ENCODE measurements at regions not wholly inside any gene's neighbourhood (a gene's known extent, or its start where the extent isn't known, plus 50 kb on each side); places are given as distances from the start of the nearest gene placed in this dataset.

DNA sequence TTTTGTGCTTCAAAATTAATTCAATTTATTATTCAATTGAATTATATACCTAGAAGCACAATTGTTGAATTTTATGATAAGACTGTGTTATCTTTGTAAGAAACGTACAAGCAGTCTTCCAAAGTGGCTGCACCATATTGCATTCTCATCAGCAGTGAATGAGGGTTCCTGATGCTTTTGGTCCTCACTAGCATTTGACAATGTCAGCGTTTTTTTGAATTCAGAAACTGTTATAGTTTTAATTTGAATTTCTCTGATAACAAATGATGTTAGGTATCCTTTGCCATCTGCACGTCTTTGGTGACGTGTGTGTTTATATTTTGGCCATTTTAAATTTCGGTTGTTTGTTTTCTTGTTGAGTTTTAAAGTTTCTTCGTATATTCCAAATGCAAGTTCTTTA, 553.0 kb upstream of the ZP4 start:
- 4% methylated on average over 6 of the region's 6 CpGs for WGBS (ENCODE audit: low lambda C conversion rate)
- Histone ChIP-seq H3K4me3 (replicated peaks in 1 of 3; ENCODE audit: insufficient read depth in 1 of 3, low read depth in 2 of 3, low read length in 3 of 3) (no peak overlapping the region), H3K27me3 (ENCODE audit: control insufficient read depth in 1 of 2, insufficient read depth in 2 of 2, low read length in 2 of 2) (no peaks in the 10 kb centered on the region), H3K36me3 (replicated peaks in 1 of 2; ENCODE audit: control insufficient read depth in 1 of 2, insufficient read depth in 2 of 2, low read length in 2 of 2) (no peaks in the 10 kb centered on the region), H3K27ac (ENCODE audit: extremely low read length, insufficient read depth, low read length) (no peak overlapping the region), H3K4me1 (ENCODE audit: insufficient read depth, low read length) (no peaks in the 10 kb centered on the region), H3K9me3 (ENCODE audit: low read length) (peaks cover 80% of the 10 kb centered on the region), H3K79me2 (ENCODE audit: insufficient read depth, low read length) (no peaks in the 10 kb centered on the region), H2AFZ (ENCODE audit: low read length) (no peak overlapping the region), H4K20me1 (ENCODE audit: insufficient read depth, low read length) (no peaks in the 10 kb centered on the region), H3K9ac (ENCODE audit: insufficient read depth, low read depth, low read length) (no peak overlapping the region), H3K4me2 (ENCODE audit: low read depth, low read length) (no peak overlapping the region)
- in situ Hi-C loops (cut with HindIII; ENCODE audit: extremely low pct_ligation_motif_present, low pct_unique_long_range_greater_than_20kb) (no loop called here), intact Hi-C loops (cut with micrococcal nuclease; ENCODE audit: unreplicated experiment) (no loop called here)
- ATAC-seq (no peak), FAIRE-seq (no peak), DNase-seq (ENCODE audit: low spot score) (no peak)
- TF ChIP-seq MAFF (IDR thresholded peaks at IDR 0.05; ENCODE audit: low read depth, low read length) (peak; percentile 73), RAD51 (IDR thresholded peaks at IDR 0.05; ENCODE audit: borderline replicate concordance) (no peak), MAFK (conservative IDR thresholded peaks at IDR 0.05 in 1 of 2, IDR thresholded peaks at IDR 0.05 in 1 of 2; ENCODE audit: low read length in 2 of 2) (peak; percentile 72 to 85)
- POLR2A ChIA-PET = no interaction called here
- BruUV-seq (replicated peaks) = no TSS peak
- CTCF ChIA-PET (ENCODE audit: low intra/inter-chr PET ratio, low total read pairs) = no interaction called here

- CTCF ChIA-PET (ENCODE audit: low intra/inter-chr PET ratio, low total read pairs) = no interaction called here
- BruUV-seq (replicated peaks) = no TSS peak
- Histone ChIP-seq H3K4me3 (replicated peaks in 1 of 3; ENCODE audit: insufficient read depth in 1 of 3, low read depth in 2 of 3, low read length in 3 of 3) (no peak overlapping the region), H3K36me3 (replicated peaks in 1 of 2; ENCODE audit: control insufficient read depth in 1 of 2, insufficient read depth in 2 of 2, low read length in 2 of 2) (no peaks in the 10 kb centered on the region), H3K9ac (ENCODE audit: insufficient read depth, low read depth, low read length) (no peak overlapping the region), H3K9me3 (ENCODE audit: low read length) (peaks cover 86% of the 10 kb centered on the region), H2AFZ (ENCODE audit: low read length) (no peak overlapping the region), H3K27ac (ENCODE audit: extremely low read length, insufficient read depth, low read length) (no peak overlapping the region), H3K4me2 (ENCODE audit: low read depth, low read length) (no peak overlapping the region), H3K27me3 (ENCODE audit: control insufficient read depth in 1 of 2, insufficient read depth in 2 of 2, low read length in 2 of 2) (no peaks in the 10 kb centered on the region; a peak in 1 of 5 replicates), H3K79me2 (ENCODE audit: insufficient read depth, low read length) (no peaks in the 10 kb centered on the region), H3K4me1 (ENCODE audit: insufficient read depth, low read length) (no peaks in the 10 kb centered on the region), H4K20me1 (ENCODE audit: insufficient read depth, low read length) (no peaks in the 10 kb centered on the region)
- in situ Hi-C loops (cut with HindIII; ENCODE audit: extremely low pct_ligation_motif_present, low pct_unique_long_range_greater_than_20kb) = no loop called here
- intact Hi-C loops (cut with micrococcal nuclease; ENCODE audit: unreplicated experiment) = no loop called here
- ATAC-seq = no peak
- no peak for DNase-seq (ENCODE audit: low spot score)
- no peak for FAIRE-seq
- POLR2A ChIA-PET = no interaction called here
- TF ChIP-seq RAD21 (CRISPR knock-in tag; IDR thresholded peaks at IDR 0.05) (no peak), ZNF776 (CRISPR knock-in tag; IDR thresholded peaks at IDR 0.05) (no peak), TFAP4 (IDR thresholded peaks at IDR 0.05; ENCODE audit: borderline replicate concordance, low read depth) (no peak), ZBTB26 (CRISPR knock-in tag; IDR thresholded peaks at IDR 0.05; ENCODE audit: borderline replicate concordance) (no peak), ZNF530 (CRISPR knock-in tag; IDR thresholded peaks at IDR 0.05; ENCODE audit: low read depth) (no peak), ZBTB10 (CRISPR knock-in tag; IDR thresholded peaks at IDR 0.05; ENCODE audit: borderline replicate concordance) (no peak), ZSCAN20 (CRISPR knock-in tag; IDR thresholded peaks at IDR 0.05; ENCODE audit: borderline replicate concordance) (no peak), ZNF775 (CRISPR knock-in tag; IDR thresholded peaks at IDR 0.05; ENCODE audit: borderline replicate concordance) (no peak)
Observed at GRCh38 chr1:238439511-238439910, 548.8 kb upstream of the ZP4 start.
